ENCODE measurements at regions not wholly inside any gene's neighbourhood (a gene's known extent, or its start where the extent isn't known, plus 50 kb on each side); places are given as distances from the start of the nearest gene placed in this dataset.

DNA sequence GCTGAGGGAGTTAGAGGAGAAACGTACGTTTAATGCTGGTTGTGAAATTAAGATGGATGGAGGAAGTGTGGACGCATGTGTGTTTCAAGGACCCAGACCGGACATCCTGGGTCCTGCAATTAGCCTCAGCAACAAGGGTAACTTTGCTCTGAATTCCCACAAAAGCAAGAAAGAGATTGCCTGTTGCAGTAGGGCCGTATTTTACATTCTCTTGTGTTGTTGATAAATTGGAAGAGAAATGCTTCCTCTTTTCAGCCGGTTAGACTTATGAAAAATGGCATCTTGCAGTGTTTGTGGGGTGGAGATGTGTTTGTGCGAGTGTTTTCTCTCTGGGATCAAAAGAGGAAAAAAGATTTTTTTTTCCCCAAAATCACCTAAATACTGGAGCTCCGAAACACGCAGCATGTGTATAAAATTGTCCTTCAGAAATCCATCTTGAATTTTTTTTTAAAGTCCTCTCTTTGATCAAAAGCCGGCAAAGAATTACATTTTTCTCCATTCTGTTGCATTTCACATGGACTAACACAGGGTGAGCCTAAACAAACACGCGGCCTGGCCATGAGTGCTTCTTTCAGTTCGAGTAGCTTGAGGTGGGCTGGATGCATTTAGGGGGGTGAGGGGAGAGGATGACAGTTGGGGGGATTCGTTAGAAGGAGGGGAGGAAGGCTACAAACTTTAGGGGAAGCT is 251.6 kb downstream of the C16orf95 start:
- no peak for TF ChIP-seq SIN3A (IDR thresholded peaks at IDR 0.05; ENCODE audit: borderline replicate concordance, insufficient read depth, low read length)
- no peak for TF ChIP-seq POLR2AphosphoS5 (IDR thresholded peaks at IDR 0.05; ENCODE audit: low read depth, low read length)
- TF ChIP-seq FOXP2 (optimal IDR thresholded peaks at IDR 0.05; ENCODE audit: borderline replicate concordance, extremely low read depth, extremely low read length, insufficient read depth) = no peak
